Globus pallidus (tissue), 1 donor: ENCODE measurements at regions not wholly inside any gene's neighbourhood (a gene's known extent, or its start where the extent isn't known, plus 50 kb on each side); places are given as distances from the start of the nearest gene placed in this dataset.
"Not testable (repeated sequence)": the region's sequence is repeated elsewhere in the genome, so short reads cannot be mapped to it uniquely, and the experiment has no call there.

Experiments used
- DNase-seq: peaks from one replicate; pipeline ENCODE4 v3.0.0-alpha.2; 2015; ENCODE audit warnings: low spot score

DNA sequence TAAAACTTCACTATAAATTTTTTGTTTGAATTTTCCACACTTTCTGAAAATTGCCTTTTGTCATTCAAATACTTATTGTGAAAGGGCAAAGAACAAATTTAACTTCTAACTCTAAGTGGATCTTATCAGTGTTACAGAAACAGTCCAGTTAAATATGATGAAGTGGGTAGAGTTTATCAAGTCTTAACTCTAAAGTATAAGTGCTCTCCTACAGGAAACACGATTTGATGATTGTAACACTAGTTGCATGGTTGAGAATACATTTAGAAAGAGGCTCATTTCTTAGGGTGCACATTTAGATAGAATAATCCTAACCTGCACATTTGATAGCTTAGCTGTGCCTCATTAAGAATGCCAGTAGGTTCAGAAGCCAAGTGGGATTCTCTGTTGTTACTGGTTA, 838.3 kb upstream of the ATXN7L3B start:
- DNase-seq: no peak

- no peak for DNase-seq
These were observed 823.0 kb upstream of the ATXN7L3B start for GRCh38 chr12:73714655-73715054.

- DNase-seq: not testable (repeated sequence)
These were observed 821.5 kb upstream of the ATXN7L3B start for GRCh38 chr12:73716143-73716542.

GRCh38 chr12:73719223-73719622, 818.4 kb upstream of the ATXN7L3B start:
- no peak for DNase-seq

- no peak for DNase-seq
These were observed 810.8 kb upstream of the ATXN7L3B start for GRCh38 chr12:73726881-73727280.

DNA sequence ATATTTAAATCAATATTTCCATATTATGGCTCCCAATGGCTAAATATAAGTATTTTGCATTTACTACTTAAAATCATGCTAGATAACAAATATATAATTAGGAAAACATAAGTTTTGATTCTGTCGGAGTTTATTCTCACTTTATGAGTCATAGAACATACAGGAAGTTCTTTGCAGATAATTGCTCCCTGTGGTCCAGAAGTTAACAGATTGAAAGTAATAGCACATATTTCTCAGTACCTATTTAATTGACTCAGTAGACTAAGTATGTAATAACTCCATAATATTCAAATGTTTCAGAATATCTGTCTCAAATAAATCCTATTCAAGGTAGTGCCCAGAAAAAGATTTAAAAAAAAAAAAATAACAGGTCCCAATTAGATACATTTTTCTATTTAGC, 806.0 kb upstream of the ATXN7L3B start:
- DNase-seq: no peak

DNA sequence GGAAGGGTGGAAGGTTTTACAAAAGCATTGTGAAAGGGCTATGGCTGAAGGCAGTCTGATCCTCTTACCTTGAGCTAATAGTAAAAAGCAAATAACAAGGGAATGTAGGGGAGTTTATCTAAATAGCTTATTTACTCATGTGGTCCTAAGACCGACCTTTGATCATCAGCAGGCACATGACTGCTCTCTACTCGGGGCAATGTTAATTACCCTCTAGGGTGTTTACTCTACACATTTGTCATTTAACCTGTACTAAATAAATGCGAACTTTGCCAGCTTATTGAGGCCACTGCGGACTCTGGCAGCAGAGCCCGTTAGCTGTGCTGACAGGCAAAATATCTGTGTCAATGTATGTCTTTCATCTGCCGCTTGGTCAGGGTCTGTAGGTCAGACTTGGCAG, 768.3 kb upstream of the ATXN7L3B start:
- DNase-seq: no peak

- DNase-seq: no peak
These were observed 739.1 kb upstream of the ATXN7L3B start for GRCh38 chr12:73798523-73798922.

GRCh38 chr12:73815072-73815645, 722.5 kb upstream of the ATXN7L3B start:
- DNase-seq: no peak

DNA sequence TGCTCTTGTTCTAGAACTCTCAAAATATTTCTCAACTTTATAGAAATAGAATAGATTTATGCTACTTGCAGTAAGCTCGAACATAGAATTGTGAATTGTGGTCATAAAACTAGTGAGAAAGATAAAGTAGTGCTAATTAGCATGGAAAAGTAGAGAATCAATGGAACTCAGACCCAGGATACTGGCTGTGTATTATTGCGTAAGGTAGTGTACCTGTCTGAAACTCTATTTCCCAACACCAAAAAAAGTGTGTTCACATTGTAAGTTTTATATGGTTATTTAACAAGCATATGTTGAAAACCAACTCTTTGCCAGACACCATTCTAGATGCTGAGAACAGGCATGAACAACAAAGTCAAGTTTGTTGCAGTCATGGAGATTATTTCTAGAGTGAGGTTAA, 720.5 kb upstream of the ATXN7L3B start:
- no peak for DNase-seq

DNA sequence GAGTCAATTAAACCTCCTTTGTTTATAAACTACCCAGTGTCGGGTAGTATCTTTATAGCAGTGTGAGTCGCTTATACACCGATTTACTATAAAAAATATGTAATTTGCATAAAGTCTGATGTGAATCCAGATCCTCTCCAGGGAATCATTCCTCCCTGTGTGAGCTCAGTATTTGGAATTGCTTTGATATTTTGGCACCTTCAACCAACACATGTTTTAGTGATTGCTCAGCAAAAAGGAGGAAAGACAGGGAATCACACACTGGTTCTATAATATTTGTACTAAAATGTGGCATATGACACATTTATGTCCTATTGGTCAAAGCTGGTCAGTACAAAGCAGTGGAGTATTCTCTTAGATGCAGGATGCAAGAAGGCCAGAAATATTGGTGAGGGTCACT, 703.9 kb upstream of the ATXN7L3B start:
- DNase-seq: no peak

- DNase-seq: no peak
These were observed 695.7 kb upstream of the ATXN7L3B start for GRCh38 chr12:73841963-73842362.

DNA sequence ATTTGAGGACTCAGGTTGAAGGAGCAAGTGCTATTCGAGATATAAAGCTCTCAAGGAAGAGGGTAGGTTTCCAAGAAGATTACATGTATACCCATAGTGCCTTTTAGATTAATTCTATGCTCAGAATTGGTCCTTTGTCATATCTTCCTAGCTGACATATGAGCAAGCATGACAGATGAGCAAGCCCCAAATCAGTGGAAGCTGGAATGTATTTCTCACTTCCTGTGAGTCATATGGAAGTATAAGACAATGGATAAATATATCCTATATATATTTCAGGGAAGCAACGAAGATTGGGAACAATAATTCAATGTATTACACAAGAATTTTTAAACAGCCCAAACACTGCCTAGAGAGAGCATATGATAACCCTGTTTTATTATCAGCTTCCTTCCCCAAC, 674.1 kb upstream of the ATXN7L3B start:
- DNase-seq: no peak

DNA sequence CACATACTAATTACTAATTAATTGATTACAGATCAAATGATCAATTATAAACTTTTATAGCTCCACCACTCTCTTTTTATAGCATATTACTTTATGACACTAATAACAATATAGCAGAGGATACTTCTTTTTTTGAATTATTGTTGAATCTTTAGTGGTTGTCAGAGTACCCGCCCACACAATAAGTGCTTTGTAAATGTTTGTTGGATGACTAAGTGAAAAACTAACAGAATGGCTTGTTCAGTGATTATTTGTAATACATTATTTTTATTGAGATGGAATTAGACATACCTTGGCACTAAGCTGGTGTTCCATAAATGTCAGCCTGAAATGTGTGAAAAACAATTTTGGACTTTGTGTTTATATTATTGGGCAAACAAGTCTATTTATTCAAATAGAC, 670.5 kb upstream of the ATXN7L3B start:
- DNase-seq: no peak

DNA sequence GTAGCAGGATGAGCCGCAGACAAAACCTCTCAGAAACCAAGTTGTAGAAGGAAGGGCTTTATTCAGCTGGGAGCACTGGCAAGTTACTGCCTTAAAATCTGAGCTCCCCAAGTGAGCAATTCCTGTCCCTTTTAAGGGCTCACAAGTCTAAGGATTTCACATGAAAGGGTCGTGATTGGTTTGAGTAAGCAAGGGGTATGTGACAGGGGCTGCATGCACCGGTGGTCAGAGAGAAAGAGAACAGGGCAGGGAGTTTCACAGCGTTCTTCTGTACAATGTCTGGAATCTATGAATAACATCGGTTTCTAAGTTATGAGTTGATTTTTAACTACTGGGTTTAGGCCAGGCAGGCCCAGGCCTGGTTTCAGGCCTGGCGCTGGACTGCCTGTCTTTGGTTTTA, 660.3 kb upstream of the ATXN7L3B start:
- not testable (repeated sequence) for DNase-seq

DNA sequence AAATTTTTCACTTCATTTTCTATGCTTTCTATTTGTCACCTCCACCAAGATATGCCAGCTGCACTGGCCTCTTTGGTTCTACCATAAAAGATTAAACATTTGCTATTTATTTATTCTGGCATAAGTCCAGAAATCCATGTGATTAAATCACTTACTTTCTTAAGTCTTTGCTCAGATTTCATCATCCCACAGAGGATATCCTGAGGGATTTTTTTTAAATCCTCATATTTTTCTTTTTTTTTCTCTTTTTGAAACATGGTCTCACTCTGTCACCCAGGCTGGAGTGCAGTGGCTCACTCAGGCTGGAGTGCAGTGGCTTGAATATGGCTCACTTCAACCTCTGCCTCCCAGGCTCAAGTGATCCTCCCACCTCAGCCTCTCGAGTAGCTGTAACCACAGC, 645.4 kb upstream of the ATXN7L3B start:
- no peak for DNase-seq

- no peak for DNase-seq
These were observed 639.0 kb upstream of the ATXN7L3B start for GRCh38 chr12:73898645-73899044.

GRCh38 chr12:73902260-73902659, 635.4 kb upstream of the ATXN7L3B start:
- DNase-seq: no peak

DNA sequence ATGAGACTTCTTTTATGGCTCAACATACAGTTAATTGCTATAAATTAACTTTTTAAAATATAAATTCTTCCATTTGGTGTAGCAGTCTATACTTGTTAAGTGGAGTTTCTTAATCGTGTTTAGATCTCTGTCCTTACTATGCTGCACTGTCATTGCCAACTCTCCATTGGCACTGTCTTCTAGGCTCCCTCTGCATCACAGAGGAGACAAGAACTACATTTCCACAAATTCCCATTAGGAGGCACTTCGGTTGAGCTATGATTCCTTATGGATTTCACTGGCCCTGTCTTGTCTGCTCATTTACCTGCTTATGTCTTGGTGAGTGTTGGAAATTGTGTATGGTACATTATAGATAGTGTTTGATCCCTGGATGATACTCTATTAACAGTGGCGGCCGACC, 630.9 kb upstream of the ATXN7L3B start:
- DNase-seq: no peak

- no peak for DNase-seq
These were observed 601.8 kb upstream of the ATXN7L3B start for GRCh38 chr12:73935817-73936216.

DNA sequence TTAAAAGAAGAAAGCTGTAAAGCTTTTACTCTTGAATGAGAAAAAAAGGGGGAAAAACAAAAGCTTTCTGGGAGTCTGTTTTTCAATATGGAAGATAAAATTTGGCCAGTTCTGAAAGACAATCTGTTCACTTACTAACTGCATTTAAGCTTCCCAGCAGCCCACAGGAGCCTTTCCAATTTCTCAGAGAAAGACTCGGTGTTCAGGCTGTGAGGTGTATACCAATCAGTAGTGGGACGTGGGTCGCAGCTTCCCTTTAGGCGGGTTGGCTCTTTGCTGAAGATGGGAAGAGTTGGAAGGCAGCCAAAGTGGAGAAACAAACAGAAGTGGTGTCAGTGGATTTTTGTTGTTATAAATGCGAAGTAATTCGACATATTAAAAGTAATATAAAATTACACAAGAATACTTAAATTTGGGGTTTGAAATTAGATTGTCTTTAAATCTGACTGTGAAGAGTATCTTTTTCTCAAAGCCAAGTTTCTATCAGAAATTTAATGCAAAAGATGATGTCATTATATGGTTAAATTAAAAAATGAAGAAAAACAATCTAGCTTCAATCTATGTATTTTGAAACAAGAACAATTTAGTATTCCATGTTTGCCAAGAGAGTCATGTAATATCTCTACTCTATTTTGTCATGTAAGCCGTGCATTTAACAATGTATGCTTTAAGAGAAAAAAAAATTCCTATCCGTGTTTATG, 590.2 kb upstream of the ATXN7L3B start:
- no peak for DNase-seq

DNA sequence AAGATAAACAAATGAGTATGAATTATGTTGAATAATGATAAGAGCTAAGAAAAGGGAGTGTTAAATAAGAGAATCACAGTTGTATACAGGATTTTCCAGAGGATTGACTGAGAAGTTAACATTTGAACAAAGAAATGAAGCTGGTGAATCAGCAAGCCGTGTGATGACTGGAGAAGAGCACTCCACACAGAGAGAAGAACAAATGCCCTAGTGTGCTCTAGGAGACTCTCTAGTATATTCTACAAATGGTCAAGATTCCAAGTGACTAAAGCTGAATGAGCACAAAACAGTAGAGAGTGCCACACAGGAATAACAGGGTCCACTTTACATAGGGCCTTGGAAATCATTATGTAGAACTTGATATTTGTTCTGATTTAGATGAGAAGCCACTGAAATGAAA, 587.1 kb upstream of the ATXN7L3B start:
- DNase-seq: peak; percentile 44

GRCh38 chr12:73951956-73952703, 585.5 kb upstream of the ATXN7L3B start:
- DNase-seq: no peak
